ENCODE measurements at regions not wholly inside any gene's neighbourhood (a gene's known extent, or its start where the extent isn't known, plus 50 kb on each side); places are given as distances from the start of the nearest gene placed in this dataset.

DNA sequence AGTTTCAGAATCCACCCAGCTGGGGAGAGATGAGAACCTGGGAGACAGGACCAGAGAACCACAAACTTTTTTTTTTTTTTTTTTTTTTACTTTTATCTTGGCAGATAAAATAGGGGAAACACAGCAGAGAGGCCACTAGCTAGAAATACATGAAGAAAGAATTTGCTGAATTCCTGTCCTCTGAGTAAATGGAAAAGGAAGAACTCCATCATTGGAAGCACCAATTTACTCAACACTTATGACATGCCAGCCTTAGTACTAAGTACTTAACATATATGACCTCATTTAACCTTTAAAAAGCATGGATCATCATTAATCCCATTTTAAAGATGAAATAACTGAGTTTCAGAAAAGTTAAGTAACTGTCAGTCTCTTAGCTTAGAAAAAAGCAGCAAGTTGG, 343.0 kb upstream of the NPSR1 start:
- no peak for DNase-seq
- Histone ChIP-seq H3K4me1 (no peaks in the 10 kb centered on the region), H3K9me3 (replicated peaks) (peaks cover 25% of the 10 kb centered on the region), H3K27ac (replicated peaks) (no peak overlapping the region), H3K27me3 (ENCODE audit: low read depth) (peaks cover 8% of the 10 kb centered on the region), H3K4me3 (no peak overlapping the region), H3K36me3 (no peaks in the 10 kb centered on the region)
- intact Hi-C loops (cut with micrococcal nuclease): no loop called here
- TF ChIP-seq, protein P1, sequence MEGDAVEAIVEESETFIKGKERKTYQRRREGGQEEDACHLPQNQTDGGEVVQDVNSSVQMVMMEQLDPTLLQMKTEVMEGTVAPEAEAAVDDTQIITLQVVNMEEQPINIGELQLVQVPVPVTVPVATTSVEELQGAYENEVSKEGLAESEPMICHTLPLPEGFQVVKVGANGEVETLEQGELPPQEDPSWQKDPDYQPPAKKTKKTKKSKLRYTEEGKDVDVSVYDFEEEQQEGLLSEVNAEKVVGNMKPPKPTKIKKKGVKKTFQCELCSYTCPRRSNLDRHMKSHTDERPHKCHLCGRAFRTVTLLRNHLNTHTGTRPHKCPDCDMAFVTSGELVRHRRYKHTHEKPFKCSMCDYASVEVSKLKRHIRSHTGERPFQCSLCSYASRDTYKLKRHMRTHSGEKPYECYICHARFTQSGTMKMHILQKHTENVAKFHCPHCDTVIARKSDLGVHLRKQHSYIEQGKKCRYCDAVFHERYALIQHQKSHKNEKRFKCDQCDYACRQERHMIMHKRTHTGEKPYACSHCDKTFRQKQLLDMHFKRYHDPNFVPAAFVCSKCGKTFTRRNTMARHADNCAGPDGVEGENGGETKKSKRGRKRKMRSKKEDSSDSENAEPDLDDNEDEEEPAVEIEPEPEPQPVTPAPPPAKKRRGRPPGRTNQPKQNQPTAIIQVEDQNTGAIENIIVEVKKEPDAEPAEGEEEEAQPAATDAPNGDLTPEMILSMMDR (IDR thresholded peaks at IDR 0.05; ENCODE audit: borderline replicate concordance): no peak

- peaks cover 16% of the 10 kb centered on the region for H3K9me3 ChIP-seq (replicated peaks)
- H3K27ac ChIP-seq (replicated peaks): no peak overlapping the region
- no peaks in the 10 kb centered on the region for H3K36me3 ChIP-seq
- TF ChIP-seq, protein P1 (IDR thresholded peaks at IDR 0.05; ENCODE audit: borderline replicate concordance): no peak
- DNase-seq: no peak
- H3K4me1 ChIP-seq: peaks cover 6% of the 10 kb centered on the region
- no peak overlapping the region for H3K4me3 ChIP-seq
- intact Hi-C loops (cut with micrococcal nuclease): no loop called here
- peaks cover 19% of the 10 kb centered on the region for H3K27me3 ChIP-seq (ENCODE audit: low read depth)
Measured at GRCh38 chr7:34317039-34317438, 341.0 kb upstream of the NPSR1 start.

DNA sequence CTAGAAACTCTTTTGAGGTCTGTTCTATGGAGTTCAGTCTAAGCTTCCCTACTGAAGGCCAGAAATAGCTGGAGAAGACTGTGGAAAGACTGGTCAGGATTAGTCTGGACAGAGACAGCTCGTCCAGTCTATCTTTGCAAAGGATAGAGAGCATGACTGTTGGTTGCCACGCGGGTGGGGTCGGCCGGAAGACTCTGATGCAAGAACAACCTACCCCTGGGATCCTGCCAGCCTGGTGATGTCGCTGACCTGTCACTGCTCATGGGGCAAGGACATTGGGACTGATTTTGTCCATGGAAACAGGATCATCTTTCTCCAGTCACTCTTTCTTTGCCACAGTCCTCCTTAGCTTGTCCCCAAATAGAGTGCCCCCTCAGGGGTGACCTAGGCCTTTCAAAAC, 337.6 kb upstream of the NPSR1 start:
- no peaks in the 10 kb centered on the region for H3K9me3 ChIP-seq (replicated peaks)
- no peak for DNase-seq
- no peak overlapping the region for H3K27ac ChIP-seq (replicated peaks)
- intact Hi-C loops (cut with micrococcal nuclease): no loop called here
- peaks cover 25% of the 10 kb centered on the region for H3K27me3 ChIP-seq (ENCODE audit: low read depth)
- TF ChIP-seq, protein P1 (IDR thresholded peaks at IDR 0.05; ENCODE audit: borderline replicate concordance): no peak
- H3K4me3 ChIP-seq: no peak overlapping the region
- H3K36me3 ChIP-seq: no peaks in the 10 kb centered on the region
- peaks cover 6% of the 10 kb centered on the region for H3K4me1 ChIP-seq

- H3K27ac ChIP-seq (replicated peaks): no peak overlapping the region
Measured at GRCh38 chr7:34320926-34321661, 336.9 kb upstream of the NPSR1 start.

DNA sequence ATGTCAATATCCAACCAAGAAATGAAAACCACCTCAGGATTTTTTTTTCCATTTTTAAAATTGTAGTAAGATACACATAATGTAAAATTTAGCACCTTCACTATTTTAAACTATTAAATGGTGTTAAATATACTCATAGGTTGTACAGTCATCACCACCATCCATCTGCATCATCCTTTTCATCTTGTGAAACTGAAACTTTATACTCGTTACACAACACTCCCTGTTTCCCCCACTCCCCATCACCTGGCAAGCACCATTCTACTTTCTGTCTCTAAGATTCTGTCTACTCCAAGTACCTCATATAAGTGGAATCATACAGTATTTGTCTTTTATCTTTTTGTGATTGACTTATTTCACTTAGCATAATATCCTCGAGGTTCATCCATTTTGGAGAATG, 335.2 kb upstream of the NPSR1 start:
- intact Hi-C loops (cut with micrococcal nuclease): no loop called here
- no peak overlapping the region for H3K4me3 ChIP-seq
- peaks cover 29% of the 10 kb centered on the region for H3K27me3 ChIP-seq (ENCODE audit: low read depth)
- H3K27ac ChIP-seq (replicated peaks): no peak overlapping the region
- TF ChIP-seq, protein P1 (IDR thresholded peaks at IDR 0.05; ENCODE audit: borderline replicate concordance): no peak
- H3K4me1 ChIP-seq: peaks cover 6% of the 10 kb centered on the region
- no peak for DNase-seq
- no peaks in the 10 kb centered on the region for H3K36me3 ChIP-seq
- H3K9me3 ChIP-seq (replicated peaks): no peaks in the 10 kb centered on the region

More at GRCh38 chr7:34320926-34321661, 336.9 kb upstream of the NPSR1 start:
- peaks cover 6% of the 10 kb centered on the region for H3K4me1 ChIP-seq
- H3K9me3 ChIP-seq (replicated peaks): no peaks in the 10 kb centered on the region
- H3K36me3 ChIP-seq: no peaks in the 10 kb centered on the region
- peak; percentile 29 for DNase-seq
- intact Hi-C loops (cut with micrococcal nuclease): no loop called here
- TF ChIP-seq, protein P1 (IDR thresholded peaks at IDR 0.05; ENCODE audit: borderline replicate concordance): peak; percentile 81
- peaks cover 25% of the 10 kb centered on the region for H3K27me3 ChIP-seq (ENCODE audit: low read depth)
- H3K4me3 ChIP-seq: peak overlapping the region; percentile 26
